Skeletal muscle cell (primary cell): ENCODE measurements at regions not wholly inside any gene's neighbourhood (a gene's known extent, or its start where the extent isn't known, plus 50 kb on each side); places are given as distances from the start of the nearest gene placed in this dataset.

Experiments used
- DNase-seq: peaks from one replicate; pipeline ENCODE4 v3.0.0-alpha.2; 2010; ENCODE audit warnings: low read depth
- H3K4me3 ChIP-seq: 2 replicates; pipeline ENCODE4 v1.5.1; 2011; ENCODE audit warnings: low read depth, mild to moderate bottlenecking, control low read depth, low read length, moderate library complexity

- H3K4me3 ChIP-seq = no peak overlapping the region
- DNase-seq = no peak
These were observed 406.0 kb upstream of the DMAC1 start for GRCh38 chr9:8205576-8205975.

GRCh38 chr9:8189881-8190280 is 390.3 kb upstream of the DMAC1 start:
- H3K4me3 ChIP-seq = no peak overlapping the region
- DNase-seq = no peak

DNA sequence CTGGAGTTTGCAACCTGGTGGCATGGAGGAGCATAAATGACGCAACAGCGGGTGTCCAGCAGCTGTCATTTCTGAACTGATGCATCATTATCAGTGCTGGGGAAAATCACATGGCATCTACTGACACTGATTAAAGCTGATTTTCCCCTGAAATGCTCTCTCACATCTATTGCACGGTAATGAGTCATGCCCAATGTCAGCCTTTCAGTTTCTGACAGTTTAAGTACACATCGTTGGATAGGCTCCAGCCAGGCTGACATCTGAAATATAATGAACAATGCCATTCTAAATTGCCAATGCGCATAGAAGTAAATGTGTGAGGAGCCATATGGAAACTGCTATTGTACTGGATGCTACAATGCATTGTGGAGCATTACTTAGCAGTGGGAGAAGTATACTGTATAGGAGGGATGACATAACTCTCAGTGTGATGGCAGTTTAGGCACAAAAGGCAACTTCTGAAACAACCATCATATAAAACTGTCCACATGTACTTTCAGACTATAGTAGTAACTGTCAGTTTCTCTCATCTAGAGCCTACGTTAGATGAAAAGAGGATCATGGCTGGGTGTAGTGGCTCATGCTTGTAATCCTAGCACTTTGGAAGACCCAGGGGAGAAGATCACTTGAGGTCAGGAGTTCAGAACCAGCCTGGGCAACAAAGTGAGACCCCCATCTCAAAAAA is 389.3 kb upstream of the DMAC1 start:
- DNase-seq = peak; percentile 25
- no peak overlapping the region for H3K4me3 ChIP-seq

DNA sequence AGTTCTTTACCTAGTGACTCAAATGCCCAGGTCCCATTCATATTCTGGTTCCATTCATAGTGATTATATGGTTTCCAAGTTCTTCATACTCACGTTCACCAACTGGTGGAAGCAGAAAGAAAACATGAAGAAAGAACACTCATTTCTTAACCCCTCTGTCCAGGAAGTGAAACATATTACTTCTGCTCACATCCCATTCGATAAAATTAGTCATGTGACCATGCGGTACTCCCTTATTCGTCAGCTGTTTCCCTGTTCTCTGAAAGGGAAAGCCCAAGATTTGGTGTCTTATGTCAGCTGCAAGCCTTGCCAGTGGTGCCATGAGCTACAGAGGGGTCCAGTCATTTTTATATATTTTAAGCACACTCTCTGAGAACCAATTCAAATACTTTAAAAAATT is 387.0 kb upstream of the DMAC1 start:
- DNase-seq = no peak
- no peak overlapping the region for H3K4me3 ChIP-seq

- H3K4me3 ChIP-seq = no peak overlapping the region
- DNase-seq = no peak
These were observed 384.0 kb upstream of the DMAC1 start for GRCh38 chr9:8183618-8184017.

DNA sequence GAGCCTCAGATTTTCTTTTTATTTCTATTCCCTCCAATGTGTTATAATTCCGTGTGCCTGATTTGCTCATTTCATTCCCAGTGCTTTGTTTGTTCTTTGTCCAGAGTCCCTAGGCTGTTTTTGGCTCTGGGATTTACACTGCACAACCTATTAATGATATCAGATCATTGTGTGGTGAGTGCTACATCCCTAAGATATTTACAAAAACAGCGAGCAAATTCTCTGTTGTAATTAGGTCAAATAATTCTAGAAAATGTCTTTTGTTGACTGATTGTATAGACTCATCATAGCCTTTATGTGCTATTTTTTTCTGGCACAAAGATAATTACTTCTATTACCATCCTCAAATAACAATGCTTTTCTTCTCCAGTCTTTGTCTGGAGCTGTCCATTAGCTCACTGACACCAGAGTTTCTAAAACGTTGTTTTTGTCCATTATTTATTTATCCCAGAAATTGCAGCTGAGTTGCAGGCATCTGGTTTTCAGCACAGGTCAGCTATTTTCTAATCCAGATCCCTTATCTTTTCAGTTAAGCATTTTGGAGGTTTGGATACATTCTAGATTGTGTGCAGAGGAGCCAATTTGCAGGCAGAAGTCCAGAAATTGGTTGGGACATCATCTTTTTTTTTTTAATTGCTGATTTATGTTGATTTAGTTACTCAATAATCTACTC is 379.9 kb upstream of the DMAC1 start:
- DNase-seq = no peak
- H3K4me3 ChIP-seq = no peak overlapping the region

GRCh38 chr9:8172000-8172399 is 372.4 kb upstream of the DMAC1 start:
- DNase-seq = no peak
- H3K4me3 ChIP-seq = no peak overlapping the region

DNA sequence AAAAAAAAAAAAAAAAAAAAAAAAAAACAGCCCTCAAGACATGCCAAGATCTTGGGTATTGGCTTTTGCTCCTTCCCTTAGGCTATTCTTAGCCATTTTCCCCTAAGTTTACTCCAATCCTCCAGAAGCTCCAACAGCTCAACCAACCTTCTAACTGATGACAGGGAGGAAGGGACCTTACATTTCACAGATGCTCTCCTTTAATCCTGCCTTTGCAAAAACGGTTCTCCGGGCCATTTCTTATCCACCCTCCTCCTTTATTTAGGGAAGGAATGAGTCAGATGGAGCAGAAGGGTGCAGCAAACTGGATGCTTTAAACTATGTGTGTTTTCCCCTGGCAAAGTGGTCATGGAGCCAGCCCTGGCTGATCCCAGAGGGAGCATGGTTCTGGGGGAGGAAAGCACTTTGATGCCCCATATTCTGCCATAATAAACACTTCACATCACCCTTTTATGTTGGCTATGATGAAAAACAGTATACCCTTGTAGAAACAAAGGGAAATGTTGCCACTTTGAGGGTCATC is 369.4 kb upstream of the DMAC1 start:
- no peak for DNase-seq

GRCh38 chr9:8160787-8161186 is 361.2 kb upstream of the DMAC1 start:
- DNase-seq = no peak
- no peak overlapping the region for H3K4me3 ChIP-seq

More for the DNA sequence above, 369.4 kb upstream of the DMAC1 start:
- no peak overlapping the region for H3K4me3 ChIP-seq

DNA sequence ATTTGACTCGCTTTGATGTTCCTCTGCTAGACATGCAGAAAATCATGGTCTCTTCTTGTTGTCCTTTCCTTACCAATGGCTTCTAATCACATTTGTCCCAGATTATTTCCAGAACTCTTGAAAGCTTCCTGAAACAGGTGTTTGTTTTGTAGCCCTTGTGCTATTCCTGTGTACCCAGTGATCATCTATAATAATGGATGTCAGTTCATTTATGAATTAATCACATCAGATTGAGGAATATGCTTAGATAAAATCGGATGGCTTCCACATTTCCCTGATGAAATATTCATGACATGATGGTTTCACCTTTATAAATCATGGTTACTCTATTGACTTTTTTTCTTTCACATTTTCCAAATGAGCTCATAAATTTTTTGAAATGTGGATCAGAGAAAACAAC is 359.0 kb upstream of the DMAC1 start:
- no peak for DNase-seq
- no peak overlapping the region for H3K4me3 ChIP-seq

DNA sequence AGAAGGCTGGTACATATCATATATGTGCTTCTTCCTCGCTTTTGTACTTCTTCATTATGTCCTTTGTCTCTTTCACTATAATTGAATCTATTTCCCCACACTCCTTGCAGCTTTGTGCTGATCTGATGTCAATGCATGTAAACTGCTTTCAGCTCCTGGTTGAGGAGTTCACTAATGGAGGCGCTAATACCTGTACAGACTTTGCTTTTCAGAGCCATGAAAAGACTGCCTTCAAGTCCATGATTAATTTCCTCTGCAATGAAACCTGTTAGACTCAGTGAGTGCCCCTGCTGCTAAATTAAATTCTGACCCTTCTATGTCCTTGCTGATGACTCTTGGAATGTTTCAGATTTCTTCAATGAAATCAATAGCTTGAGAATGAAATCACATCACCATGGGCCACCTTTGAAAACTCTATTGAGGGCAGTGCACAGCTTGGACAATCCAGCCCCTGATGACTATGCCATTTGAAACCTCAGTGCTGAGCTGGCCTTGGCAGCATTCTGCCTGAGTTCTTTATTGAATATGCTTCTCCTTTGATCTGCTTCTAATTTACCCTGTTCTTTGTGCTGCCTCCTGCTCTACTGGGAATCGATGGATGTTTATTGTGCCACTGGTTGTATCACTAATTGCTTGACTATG is 358.2 kb upstream of the DMAC1 start:
- no peak overlapping the region for H3K4me3 ChIP-seq
- DNase-seq = no peak

DNA sequence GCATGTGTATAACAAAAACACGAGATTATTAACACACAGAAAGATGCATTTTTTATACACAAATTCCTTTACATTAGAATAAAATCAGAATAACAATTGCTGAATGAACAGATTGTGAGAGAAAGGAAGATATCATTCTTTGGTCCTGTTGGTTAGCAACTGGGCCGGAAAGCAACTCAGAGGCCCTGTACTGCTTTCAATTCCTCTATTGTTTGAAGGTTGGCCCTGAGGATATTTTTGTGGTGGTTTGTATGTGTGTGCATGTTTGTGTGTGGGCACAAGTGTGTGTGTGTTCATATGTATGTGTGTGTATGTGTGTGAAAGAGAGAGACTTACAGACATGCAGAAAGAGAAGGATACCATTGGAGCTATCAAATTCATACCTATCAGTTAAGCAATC is 356.8 kb upstream of the DMAC1 start:
- no peak overlapping the region for H3K4me3 ChIP-seq
- no peak for DNase-seq

- H3K4me3 ChIP-seq = no peak overlapping the region
- no peak for DNase-seq
These were observed 356.1 kb upstream of the DMAC1 start for GRCh38 chr9:8155706-8156105.

DNA sequence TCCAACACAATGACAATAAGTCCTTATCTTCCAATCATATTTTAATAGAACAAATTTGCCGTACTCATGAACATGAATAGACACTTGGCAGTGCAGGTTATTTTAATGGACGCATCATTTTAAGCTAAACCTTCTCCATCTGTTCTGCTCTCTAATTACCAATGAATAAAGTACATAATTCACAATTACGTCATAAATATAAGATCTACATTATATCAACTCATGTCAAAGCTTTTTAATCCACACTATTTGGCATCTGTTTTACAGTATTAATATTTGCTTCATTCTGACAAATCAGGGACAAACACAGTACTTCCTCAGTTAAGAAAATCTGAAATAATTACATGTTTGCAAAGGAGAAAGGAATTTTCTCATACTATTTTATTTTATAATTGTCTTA is 344.1 kb upstream of the DMAC1 start:
- no peak for DNase-seq
- H3K4me3 ChIP-seq = no peak overlapping the region

- no peak for DNase-seq
- no peak overlapping the region for H3K4me3 ChIP-seq
These were observed 341.0 kb upstream of the DMAC1 start for GRCh38 chr9:8140557-8140956.

DNA sequence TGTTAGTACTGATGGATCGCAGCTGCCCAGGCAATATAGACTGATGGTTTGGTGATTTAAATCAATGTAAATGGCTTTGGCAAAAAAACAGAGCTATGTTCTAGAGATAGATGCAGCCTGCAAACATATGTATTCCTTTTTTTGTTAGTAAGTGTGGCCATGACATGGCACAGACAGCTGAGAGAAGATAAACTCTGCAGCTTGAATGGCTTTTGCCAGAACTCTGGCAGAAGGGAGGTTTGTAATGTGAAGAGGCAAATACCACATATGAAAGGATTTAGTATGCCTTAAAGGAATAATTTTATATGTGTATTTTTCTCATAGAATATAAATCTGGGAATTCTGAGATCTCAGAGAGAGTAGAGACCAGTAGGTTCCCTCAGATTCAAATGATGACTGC is 340.2 kb upstream of the DMAC1 start:
- H3K4me3 ChIP-seq = no peak overlapping the region
- no peak for DNase-seq

- no peak overlapping the region for H3K4me3 ChIP-seq
- DNase-seq = no peak
These were observed 336.9 kb upstream of the DMAC1 start for GRCh38 chr9:8136477-8136876.

GRCh38 chr9:8134635-8135034 is 335.1 kb upstream of the DMAC1 start:
- DNase-seq = no peak
- no peak overlapping the region for H3K4me3 ChIP-seq

- DNase-seq = no peak
- no peak overlapping the region for H3K4me3 ChIP-seq
These were observed 334.0 kb upstream of the DMAC1 start for GRCh38 chr9:8133606-8134005.

- DNase-seq = no peak
- no peak overlapping the region for H3K4me3 ChIP-seq
These were observed 316.0 kb upstream of the DMAC1 start for GRCh38 chr9:8115570-8115969.

GRCh38 chr9:8114826-8115225 is 315.2 kb upstream of the DMAC1 start:
- DNase-seq = no peak
- no peak overlapping the region for H3K4me3 ChIP-seq
